Central memory CD4-positive, alpha-beta T cell (primary cell): ENCODE measurements at regions not wholly inside any gene's neighbourhood (a gene's known extent, or its start where the extent isn't known, plus 50 kb on each side); places are given as distances from the start of the nearest gene placed in this dataset.

Experiments
- DNase-seq: peaks from one replicate; pipeline ENCODE4 v3.0.0; 2022

DNA sequence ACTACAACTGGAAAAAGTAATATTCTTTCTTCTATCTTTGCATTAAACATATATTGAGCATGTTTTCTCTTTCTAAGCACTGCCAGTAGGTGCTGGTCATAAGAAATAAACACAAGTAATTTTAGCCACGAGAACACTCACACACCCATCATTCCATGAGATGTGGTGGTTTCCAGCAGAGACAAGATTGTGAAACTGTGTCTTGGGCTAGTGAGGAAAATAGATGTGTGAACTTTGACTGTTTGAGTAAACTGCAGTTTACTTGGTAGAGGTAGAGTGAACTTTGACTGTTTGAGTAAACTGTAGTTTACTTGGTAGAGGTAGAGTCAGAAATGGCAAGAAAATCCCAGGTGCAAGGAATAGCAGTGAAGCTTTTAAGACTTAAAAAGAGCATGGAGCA lies 300.9 kb upstream of the HS3ST1 start:
- no peak for DNase-seq

DNA sequence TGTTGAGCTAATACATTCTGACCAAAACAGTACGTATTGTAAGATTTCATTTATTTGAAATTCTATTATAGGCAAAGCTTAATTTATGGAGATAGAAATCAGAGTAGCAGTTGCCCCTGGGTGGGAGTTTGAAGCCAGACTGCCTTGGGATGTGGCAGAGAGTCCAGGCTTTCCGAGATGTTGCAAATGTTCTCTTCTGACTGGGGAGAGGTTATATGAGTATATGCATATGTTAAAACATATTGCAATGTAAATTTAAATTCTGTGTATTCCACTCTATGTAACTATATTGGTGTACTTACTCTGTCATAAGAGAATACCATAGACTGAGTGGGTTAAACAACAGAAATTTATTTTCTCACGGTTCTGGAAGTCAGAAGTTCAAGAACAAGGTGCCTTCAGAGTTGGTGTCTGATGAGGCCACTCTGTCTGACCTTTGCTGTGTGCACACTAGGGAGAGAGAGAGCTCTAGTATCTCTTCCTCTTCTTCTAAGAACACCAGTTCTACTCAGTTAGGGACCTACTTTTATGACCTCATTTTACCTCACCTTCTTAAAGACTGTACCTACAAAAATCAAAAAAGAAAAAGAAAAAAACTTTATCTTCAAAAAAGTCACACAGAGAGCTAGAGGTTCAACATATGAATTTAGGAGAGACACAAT lies 299.3 kb upstream of the HS3ST1 start:
- no peak for DNase-seq

DNA sequence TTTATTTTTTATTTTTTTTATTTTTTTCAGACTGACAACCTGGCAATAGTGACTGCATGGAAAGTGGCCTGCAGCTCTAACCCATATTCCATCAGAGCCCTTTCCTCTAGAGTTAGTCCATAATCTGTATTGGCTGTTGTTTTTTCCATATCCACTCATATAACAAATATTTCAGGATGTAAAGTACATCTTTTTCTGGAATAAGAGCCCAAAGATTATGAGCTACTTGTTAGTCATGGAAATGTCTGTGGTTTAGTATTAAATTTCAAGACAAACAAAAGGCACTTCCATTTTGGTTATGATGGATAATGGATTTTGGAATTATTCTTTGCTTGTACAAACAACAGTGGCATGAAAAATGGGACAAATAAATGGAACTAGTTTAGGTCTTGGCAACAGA lies 296.0 kb upstream of the HS3ST1 start:
- DNase-seq = no peak

DNA sequence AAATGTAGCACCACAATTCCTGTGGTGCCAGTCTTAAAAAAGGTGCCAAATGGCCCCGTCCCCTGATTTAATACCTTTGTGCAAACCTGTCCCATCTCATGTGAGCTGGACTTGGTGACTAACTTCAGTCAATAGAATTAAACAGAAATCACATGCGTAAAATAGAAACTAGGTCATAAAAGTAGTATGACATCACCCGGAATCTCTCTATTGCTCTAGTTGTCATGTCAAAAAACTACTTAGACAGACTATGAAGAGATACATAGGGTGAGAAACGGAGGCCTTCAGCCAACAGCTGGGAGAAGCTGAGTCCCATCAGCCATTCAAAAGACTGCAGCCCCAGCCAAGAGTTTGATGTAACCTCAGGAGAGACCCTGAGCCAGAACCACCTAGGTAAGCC lies 293.5 kb upstream of the HS3ST1 start:
- DNase-seq = no peak

DNA sequence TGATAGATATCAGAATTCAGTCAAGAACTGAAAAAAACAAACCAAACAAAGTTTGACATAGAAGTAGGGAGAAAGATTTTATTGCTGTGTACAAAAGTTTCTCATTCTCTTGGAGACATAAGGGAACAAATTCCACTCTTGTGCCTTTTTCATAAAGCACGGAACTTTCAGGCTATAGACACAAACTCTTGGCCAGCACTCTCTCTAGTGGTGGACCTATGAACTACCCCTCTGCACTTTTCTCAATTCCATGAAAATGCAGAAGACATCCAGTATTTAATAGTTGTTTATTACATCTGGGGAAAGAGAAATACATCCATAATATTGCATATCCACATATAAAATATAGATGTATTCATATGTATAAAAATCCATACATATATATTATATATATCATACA lies 291.6 kb upstream of the HS3ST1 start:
- no peak for DNase-seq

DNA sequence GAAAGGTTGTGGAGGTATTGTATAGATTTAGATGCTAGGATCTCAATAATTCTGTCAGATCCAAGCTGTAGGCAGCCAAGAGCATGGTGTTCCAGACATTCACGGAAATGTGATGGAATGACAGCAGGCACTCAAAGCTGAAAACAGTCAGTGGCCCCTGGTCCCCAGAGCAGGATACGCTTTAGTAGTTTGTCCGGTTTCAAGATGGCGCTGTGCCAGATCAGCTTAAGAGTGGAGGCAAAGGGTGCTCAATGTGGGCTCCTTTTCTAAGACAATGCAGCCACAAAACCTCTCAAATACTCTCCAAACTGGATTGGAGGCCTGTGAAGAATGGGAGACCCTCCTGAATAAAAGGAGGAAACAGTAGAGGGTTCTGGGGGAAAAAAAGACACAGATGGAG lies 291.2 kb upstream of the HS3ST1 start:
- no peak for DNase-seq

DNA sequence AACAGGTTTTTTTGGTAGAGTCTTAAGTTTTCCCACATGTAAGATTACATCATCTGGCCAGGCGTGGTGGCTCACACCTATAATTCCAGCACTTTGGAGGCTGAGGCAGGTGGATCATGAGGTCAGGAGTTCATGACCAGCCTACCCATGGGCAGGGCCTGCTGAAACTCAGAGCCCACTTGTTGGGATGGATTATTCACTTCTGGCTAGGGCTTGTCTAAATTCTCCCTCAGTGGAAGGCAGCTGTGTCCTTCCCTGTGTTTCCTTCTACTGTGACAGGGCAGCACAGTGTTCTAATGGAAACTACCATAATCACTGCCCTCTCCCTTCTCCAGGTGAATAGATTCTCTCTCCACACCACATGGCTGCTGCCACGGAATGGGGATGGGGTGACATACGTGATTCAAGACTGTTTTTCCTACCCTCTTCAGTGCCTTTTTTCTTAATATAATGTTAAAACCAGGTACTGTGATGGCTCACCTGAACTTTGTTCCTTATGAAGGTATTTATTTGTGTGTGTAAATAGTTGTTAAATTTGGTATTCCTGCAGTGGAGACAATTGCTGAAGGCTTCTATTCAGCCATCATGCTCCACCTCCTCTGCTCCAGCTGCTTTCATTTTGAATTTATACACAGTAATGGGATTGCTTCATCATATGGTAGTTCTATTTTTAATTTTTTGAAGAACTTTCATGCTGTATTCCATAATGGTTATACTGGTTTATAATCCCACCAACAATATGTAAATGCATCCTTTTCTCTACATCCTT lies 287.2 kb upstream of the HS3ST1 start:
- no peak for DNase-seq

DNA sequence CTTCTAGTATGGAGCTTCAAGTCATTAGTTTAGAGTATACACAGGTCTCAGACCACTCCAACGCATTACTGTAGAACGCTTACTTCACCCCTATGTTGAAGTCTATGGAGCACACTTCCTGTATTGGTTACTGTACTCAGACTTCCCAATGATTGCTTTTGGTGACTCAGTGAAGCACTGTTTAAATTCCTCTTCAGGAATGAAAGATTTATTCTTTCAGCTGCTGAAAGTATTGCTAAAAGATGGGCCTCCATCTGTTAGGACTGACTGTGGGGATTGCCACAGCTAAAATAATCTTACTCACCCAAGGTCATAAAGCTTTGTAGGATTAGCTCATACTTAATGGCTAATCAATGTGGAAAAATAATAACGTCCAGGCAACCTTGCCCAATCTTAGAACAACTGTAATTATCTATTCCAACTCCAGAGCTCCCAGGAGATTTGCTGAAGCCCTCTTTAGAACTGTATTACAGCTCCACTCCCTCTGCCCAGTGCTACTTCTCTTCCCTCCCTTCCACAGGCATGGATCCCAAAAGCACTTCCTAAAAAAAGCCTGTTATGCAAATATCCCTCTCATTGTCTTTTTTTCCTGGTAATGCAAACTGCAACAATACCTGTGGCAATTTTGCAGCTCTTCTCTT lies 281.9 kb upstream of the HS3ST1 start:
- no peak for DNase-seq

DNA sequence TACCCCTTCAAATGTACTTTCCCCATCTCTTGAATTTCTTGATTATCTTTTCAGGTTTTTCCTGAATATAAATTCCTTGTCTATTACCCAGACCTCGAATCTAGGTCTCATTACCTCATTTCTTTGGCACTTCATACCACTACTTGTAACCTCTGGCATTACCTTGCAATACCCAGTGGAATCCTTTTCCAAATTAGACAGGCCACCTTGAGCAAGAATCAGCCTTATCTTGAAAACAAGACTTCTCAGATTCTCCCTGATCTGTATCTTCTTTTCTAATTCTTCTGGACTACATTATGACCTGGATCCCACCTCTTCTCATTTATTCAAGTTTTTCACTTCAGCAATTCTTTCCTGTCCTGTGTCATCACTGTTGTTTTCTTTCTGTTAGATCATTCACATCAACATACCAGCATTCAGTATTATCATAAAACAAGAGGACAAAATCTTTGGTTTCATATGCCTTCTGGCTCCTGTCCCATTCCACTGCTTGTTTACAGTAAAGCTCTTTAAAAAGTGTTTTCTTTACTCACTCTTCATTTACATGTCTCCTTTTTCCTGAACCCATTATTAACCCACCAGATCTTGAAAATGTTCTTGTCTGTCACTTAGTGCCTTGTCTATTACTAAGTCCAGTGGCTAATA lies 275.6 kb upstream of the HS3ST1 start:
- DNase-seq = no peak

DNA sequence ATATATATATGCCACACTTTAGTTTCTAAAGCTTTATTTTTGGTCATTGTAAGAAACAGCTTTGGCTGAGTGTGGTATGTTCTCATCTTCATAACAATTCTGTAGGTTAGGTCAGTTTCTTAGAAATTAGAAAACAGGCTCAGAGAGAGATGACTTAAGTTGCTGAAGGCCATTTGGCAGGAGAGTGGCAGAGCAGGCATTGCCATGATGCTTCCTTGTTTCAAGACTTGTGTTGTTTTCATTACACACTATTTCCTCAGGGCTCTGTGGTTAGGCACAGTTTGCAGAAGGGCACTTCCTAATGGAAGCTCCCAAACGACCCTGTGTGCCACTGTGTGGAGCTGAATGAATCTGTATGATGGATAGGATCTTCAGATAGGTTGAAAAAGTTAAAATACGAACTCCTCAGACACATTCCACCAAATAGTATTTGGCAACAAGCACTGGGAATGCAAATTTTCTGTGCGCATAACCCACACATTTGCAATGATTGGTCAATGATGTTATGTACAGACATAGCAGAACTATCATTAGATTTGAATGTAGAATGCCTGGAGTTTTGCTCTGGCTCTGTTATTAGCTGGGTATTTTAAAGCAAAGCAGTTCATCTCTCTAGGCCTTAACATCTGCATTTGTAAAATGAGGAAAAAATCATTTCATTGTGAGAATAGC lies 274.3 kb upstream of the HS3ST1 start:
- DNase-seq = no peak

DNA sequence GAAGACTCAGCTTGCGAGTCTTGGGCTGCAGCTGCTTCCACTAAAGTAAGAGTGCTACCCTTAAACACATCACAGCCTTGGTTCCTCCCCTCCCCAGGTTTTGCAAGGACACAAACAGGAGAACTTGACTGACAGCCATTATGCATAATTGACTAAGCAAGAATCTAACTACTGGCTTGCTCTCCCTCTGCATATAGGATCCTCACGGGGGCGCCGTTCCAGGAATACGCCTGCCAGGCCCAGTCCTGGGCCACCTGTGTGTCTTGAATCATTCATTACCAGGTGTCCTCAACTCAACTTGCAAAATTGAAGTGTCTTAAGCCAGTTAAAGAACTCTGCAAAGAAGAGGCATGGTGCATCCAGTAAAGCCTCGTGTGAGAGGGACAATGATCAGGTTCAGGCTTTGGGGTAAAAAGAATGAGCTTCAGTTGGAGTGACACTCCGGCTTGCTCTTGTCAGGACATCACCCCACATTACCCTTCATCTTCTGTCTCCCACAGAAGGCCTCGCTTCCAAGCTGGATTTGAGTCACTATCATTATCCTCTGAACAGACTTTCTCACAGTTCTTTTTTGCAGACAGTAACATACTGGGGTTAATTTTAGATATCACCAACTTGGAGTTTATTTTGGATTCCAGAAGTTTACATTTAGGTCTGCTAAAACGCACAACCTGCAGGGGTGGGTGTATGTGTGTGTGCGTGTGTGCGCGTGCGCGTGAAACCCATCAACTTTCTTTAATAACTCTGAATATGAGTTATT lies 273.5 kb upstream of the HS3ST1 start:
- no peak for DNase-seq

DNA sequence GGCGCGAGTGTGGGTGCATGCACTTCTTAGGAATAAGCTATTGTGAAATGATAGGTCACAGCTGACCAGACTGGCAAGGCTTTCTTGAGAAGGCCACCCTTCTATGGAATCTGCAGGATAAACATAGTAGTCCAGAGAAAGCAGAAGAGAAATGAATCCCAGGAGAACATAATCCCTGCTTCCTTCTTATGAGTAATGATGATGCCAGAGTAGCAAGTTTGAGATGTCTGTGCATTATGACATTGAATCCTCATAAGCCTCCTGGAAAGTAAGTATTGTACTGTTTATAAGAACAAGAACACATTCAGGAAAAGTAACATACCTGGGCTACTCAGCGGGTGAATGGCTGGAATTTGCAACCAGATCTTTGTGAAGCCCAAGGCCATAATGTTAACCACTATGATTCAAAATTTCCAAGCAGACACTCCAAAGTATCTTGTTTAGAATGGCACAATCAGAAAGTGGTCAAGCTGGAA lies 272.1 kb upstream of the HS3ST1 start:
- no peak for DNase-seq

DNA sequence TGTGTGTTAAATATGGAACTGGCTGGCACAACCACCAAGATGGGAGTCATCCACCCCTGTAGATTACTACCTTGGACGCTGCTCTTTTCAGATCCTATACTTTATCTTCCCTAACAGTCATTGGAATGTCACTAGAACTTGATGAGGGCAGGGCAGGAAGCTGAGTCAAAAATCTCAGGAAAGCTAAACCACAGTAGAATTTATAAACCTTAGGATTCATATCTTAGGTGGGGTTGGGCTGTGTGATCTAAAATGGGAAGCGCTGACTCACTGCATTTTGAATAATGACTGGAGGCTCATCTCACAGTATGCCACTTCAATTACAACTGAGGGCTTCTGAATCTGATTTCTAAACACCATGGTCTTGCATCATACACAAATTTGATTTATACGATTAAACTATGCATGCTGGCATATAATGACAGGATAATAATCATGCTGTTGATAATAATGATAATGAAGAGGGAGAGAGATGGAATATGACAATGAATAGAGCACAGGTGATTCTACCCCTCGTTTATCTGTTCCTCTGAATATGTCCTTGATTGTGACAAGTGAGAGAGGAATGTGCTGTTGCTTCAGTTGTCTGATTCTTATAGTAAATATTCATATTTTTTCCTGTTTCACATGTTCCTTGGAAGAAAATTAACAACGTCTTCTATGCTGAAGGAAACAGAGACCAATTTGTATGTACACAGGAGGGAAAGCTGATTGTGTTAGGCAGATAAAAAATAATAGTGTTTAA lies 270.3 kb upstream of the HS3ST1 start:
- DNase-seq = no peak

DNA sequence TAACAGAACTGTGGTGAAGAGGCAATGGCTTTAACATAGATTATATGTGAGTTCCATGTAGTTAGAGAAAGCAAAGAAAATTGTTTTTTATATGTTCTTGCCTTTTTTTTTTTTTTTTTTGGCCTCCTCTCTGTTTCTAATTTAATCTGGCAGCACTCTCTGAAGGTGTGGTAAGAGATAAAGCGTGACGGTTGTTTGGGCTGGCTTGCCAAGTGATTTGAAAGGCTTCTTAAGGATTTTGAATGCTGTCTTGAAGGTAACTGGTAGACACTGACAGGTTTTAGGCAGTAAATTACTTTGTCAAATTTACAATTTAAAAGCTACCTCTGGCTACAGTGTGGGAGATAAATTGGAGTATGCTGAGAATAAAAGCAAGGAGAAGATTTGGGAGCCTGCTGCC lies 269.3 kb upstream of the HS3ST1 start:
- DNase-seq = no peak

DNA sequence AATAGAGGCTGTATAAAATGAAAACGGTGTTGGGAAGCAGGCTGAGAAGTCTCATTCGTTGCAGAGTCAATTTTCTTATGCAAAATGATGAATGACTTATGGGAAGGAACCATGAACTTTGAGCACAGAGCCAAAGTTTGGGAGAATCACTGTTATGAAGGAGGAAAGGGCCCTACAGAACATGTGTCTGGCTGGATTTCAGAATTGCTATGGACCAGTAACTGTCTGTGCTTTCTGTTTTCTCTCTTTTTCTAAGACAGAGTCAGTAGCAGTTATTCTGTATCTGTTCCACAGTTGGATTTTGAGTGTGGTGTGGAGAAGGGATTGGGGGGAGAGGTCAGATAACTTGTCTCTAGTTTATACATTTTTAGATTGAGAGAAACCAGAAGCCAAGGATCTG lies 265.0 kb upstream of the HS3ST1 start:
- no peak for DNase-seq

DNA sequence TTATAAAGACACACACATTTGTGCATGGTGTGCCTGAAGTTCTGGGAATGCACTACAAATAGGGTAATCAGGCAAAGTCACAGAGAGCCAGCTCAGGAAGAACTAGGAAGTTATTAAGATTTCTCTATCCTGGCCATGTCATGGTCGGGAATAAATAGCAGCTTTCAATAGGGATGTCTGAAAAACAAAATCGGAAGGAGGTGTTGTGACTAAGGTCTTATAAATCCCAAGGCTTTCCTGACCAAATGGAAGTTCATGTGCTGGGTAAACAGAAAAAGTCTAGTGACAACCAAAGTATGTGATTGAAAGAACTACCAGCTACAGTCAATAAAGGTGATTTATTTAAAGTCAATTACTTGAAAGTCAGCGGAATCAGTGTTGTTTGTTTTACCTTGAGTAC lies 262.5 kb upstream of the HS3ST1 start:
- no peak for DNase-seq

DNA sequence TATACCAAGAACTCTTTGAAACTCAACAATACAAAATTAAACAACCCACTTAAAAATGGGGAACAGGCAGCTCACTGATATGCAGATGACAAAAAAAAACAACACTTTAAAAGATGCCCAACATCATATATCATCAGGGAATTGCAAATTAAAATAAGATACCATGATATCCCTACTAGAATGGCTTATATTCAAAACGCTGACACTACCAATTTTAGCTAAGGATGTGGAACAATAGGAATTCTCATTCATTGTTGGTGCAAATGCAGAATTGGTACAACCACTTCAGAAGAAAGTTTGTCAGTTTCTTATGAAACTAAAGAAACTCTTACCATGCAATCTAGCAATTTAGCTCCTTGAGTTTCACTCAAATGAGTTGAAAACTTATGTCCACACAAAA lies 259.0 kb upstream of the HS3ST1 start:
- no peak for DNase-seq

DNA sequence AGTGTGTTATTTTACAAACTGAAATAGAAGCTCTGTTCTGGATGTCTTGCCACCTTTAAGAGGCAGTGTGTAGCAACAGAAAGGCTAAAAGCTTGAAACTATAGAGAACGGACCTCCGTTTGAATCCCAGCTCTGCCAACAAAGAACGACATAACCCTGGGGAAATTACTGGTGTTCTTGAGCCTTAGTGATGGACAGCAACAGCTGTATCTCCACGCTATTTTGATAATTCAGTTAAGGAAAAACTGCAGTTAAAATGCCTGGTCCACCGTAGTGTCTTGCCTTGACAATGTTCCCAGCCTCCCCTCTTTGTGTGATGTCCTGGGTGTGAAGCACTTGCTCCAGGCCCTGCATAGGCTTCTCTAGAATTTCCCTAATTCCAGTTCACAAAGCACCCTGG lies 256.8 kb upstream of the HS3ST1 start:
- DNase-seq = no peak

DNA sequence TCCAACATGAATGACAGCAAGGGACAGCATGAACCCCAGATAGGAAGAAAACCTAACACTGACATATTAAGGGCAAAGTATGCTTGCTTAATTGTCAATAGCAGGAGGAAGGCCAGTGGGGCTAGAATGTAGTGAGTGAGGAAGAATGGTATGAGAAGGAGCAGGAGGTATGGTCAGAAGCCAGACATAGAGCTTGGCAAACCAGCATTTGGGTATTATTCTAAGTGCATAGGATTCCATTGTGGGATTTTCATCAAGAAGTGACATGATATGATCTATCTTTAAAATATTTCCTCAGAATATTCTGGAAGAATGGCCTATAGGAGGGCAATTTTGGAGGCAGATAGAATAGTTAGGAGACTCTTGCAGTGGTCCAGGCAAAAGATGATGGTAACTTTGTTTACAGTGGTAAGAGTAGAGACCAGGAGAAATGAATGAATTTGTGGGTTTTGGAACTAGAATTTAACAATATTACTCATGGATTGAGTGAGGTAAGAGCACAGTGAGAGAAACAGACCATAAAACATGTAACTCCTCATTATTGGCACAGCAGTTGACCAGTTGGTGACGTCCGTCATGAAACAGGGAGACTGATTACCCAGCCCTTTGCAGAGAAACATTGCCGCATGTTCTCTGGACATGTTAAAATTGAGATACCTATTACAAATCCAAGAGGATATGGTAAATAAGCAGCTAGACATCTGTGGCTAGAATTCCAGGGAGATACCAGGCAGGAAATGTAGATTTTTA lies 246.5 kb upstream of the HS3ST1 start:
- DNase-seq = no peak

DNA sequence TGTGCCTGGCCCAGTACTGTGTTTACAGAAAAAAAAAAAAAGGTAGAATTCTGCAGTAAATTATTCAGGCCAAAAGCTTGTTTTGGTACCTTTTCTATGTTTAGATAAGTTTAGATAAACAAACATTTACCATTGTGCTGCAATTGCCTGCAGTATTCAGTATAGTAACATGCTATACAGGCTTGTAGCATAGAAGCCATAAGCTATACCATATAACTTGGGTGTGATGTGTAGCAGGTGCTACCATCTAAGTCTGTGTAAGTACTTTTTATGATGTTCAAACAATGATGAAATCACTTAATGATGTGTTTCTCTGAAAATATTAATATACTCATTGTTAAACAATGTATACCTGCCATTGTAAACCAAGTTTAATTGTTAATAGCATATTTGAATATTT lies 241.6 kb upstream of the HS3ST1 start:
- no peak for DNase-seq

DNA sequence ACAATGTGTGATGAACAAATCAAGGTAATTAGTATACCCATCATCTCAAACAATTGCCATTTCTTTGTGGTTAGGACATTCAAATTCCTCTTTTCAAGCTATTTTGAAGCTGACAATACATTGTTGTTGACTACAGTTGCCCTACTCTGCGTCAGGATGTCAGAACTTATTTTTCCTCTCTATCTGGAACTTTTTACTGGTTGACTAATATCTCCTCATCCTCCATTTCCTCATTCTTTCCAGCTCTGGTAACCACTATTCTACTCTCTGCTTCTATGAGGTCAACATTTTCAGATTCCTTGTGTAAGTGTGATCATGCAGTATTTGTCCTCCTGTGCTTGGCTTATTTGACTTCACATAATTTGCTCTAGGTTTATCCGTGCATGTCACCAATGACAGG lies 240.5 kb upstream of the HS3ST1 start:
- no peak for DNase-seq
